IMR-90 (cell line): ENCODE measurements at regions not wholly inside any gene's neighbourhood (a gene's known extent, or its start where the extent isn't known, plus 50 kb on each side); places are given as distances from the start of the nearest gene placed in this dataset.

Experiments
- ATAC-seq: fragments of 200-7000 bp; cut with Tn5 transposase; 2 replicates; pipeline ENCODE4 v1.9.1; 2020; ENCODE audit warnings: low read depth, mild to moderate bottlenecking, moderate library complexity
- BruUV-seq: library from RNA; stranded (reverse); fragments of 400-500 nt; replicated peaks from 2 replicates; lab custom pipeline; 2021; lab: Mats Ljungman, UMichigan
- CTCF ChIA-PET: fragments of 300-600 bp; formaldehyde crosslinking; extraction: SDS; loops from one replicate; lab custom pipeline; 2021; ENCODE audit warnings: antibody characterized with exemption; lab: Yijun Ruan, JAX
- POLR2A ChIA-PET: fragments of 300-600 bp; sonication (Branson Sonifier 250); formaldehyde crosslinking; loops from one replicate; lab custom pipeline; 2022; ENCODE audit warnings: antibody characterized with exemption; ENCODE audit not compliant: unreplicated experiment; lab: Charles Lee
- DNase-seq: peaks from one replicate; pipeline ENCODE4 v3.0.0; 2013
- H2AFZ ChIP-seq: replicated peaks from 2 replicates; pipeline ENCODE3; 2013; ENCODE audit warnings: low read length, mild to moderate bottlenecking; ENCODE audit not compliant: poor library complexity
- H2AK5ac ChIP-seq: 2 replicates; pipeline ENCODE4 v1.6.1; 2013; ENCODE audit warnings: low read depth, low read length, inconsistent platforms
- H2AK9ac ChIP-seq: replicated peaks from 2 replicates; pipeline ENCODE3; 2013; ENCODE audit warnings: mild to moderate bottlenecking, low read depth, low read length, moderate library complexity; ENCODE audit not compliant: poor library complexity
- H2BK120ac ChIP-seq: 2 replicates; pipeline ENCODE4 v1.6.1; 2013; ENCODE audit warnings: low read depth, low read length, inconsistent platforms
- H2BK15ac ChIP-seq: 3 replicates; pipeline ENCODE4 v1.6.1; 2013; ENCODE audit warnings: low read depth, low read length, inconsistent platforms
- H2BK20ac ChIP-seq: 2 replicates; pipeline ENCODE4 v1.6.1; 2013; ENCODE audit warnings: low read depth, mild to moderate bottlenecking, inconsistent platforms, low read length, moderate library complexity
- H2BK5ac ChIP-seq: 2 replicates; pipeline ENCODE4 v1.6.1; 2013; ENCODE audit warnings: mild to moderate bottlenecking, low read depth, low read length, inconsistent platforms; ENCODE audit not compliant: poor library complexity, severe bottlenecking
- H3K14ac ChIP-seq: replicated peaks from 2 replicates; pipeline ENCODE4 v1.6.1; 2013; ENCODE audit warnings: low read depth, low read length, inconsistent platforms
- H3K18ac ChIP-seq: 2 replicates; pipeline ENCODE4 v1.6.1; 2013; ENCODE audit warnings: low read depth, low read length, control low read depth
- H3K23ac ChIP-seq: 2 replicates; pipeline ENCODE4 v1.6.1; 2013; ENCODE audit warnings: low read depth, low read length, inconsistent platforms
- H3K27ac ChIP-seq: 2 replicates; pipeline ENCODE4 v1.5.1; 2013; ENCODE audit warnings: mild to moderate bottlenecking, control low read depth, low read length; ENCODE audit not compliant: insufficient read depth
- H3K27me3 ChIP-seq: 2 replicates; pipeline ENCODE4 v1.6.1; 2013; ENCODE audit warnings: low read length; ENCODE audit not compliant: control insufficient read depth, insufficient read depth
- H3K36me3 ChIP-seq: 2 replicates; pipeline ENCODE4 v1.6.1; 2013; ENCODE audit warnings: low read length, mixed read lengths; ENCODE audit not compliant: control insufficient read depth, insufficient read depth
- H3K4ac ChIP-seq: 2 replicates; pipeline ENCODE4 v1.6.1; 2013; ENCODE audit warnings: low read depth, low read length, inconsistent platforms
- H3K4me1 ChIP-seq: 2 replicates; pipeline ENCODE4 v1.6.1; 2013; ENCODE audit warnings: low read length, mixed read lengths; ENCODE audit not compliant: control insufficient read depth, insufficient read depth
- H3K4me2 ChIP-seq: 2 replicates; pipeline ENCODE4 v1.6.1; 2013; ENCODE audit warnings: low read depth, mild to moderate bottlenecking, control low read depth, low read length, moderate library complexity
- H3K4me3 ChIP-seq: 2 replicates; pipeline ENCODE4 v1.5.1; 2013; ENCODE audit warnings: low read depth, mild to moderate bottlenecking, control low read depth, low read length, moderate library complexity; ENCODE audit not compliant: insufficient read depth
- H3K56ac ChIP-seq: 2 replicates; pipeline ENCODE4 v1.6.1; 2013; ENCODE audit warnings: low read length, inconsistent platforms; ENCODE audit not compliant: insufficient read depth; ENCODE audit errors: extremely low read depth
- H3K79me1 ChIP-seq, 2 experiments: 2 replicates each; pipeline ENCODE4 v1.6.1; 2013; ENCODE audit warnings: low read length in 2 of 2, inconsistent platforms in 1 of 2, low read depth in 1 of 2
- H3K9ac ChIP-seq: 2 replicates; pipeline ENCODE4 v1.6.1; 2013; ENCODE audit warnings: low read depth, low read length, control low read depth
- H3K9me1 ChIP-seq: 2 replicates; pipeline ENCODE4 v1.6.1; 2013; ENCODE audit warnings: low read length, inconsistent platforms; ENCODE audit not compliant: insufficient read depth
- H3K9me3 ChIP-seq: 2 replicates; pipeline ENCODE4 v1.6.1; 2013; ENCODE audit warnings: low read length; ENCODE audit not compliant: control insufficient read depth, insufficient read depth
- H4K20me1 ChIP-seq: 2 replicates; pipeline ENCODE4 v1.6.1; 2013; ENCODE audit warnings: low read length, inconsistent platforms; ENCODE audit not compliant: insufficient read depth
- H4K5ac ChIP-seq: 2 replicates; pipeline ENCODE4 v1.6.1; 2013; ENCODE audit warnings: mild to moderate bottlenecking, low read depth, low read length, control low read depth
- H4K8ac ChIP-seq, 2 experiments: 2 replicates each; pipeline ENCODE4 v1.6.1; 2013; ENCODE audit warnings: low read depth in 2 of 2, low read length in 2 of 2, control low read depth in 1 of 2, inconsistent platforms in 1 of 2
- H4K91ac ChIP-seq: 2 replicates; pipeline ENCODE4 v1.6.1; 2013; ENCODE audit warnings: low read depth, low read length, inconsistent platforms; ENCODE audit not compliant: insufficient read depth
- BHLHE40 ChIP-seq: fragments of 150-350 bp; IDR thresholded peaks from 2 replicates; pipeline ENCODE4 v1.6.1; 2016; ENCODE audit warnings: mild to moderate bottlenecking, low read depth, low read length
- CHD1 ChIP-seq: IDR thresholded peaks from 2 replicates; pipeline ENCODE4 v1.6.1; 2012; ENCODE audit warnings: low read depth, low read length, improper control_type of control experiment
- WGBS, 2 experiments: methylation state at CpG; one replicate each; pipeline versions ENCODE4 v1.1.5 to v1.1.7; 2013; ENCODE audit warnings: missing lambda C conversion rate in 2 of 2; ENCODE audit not compliant: insufficient read length in 1 of 2; ENCODE audit errors: extremely low coverage in 2 of 2; 5-methylcytosine and 5-hydroxymethylcytosine counted together
- dilution Hi-C: fragments of 300-500 bp; cut with HindIII; formaldehyde crosslinking; loops from one replicate; pipeline ENCODE4 v1.14.3; 2018; ENCODE audit warnings: low sequenced_read_pairs; ENCODE audit not compliant: unreplicated experiment
- in situ Hi-C: fragments of 300-500 bp; cut with MboI; formaldehyde crosslinking; loops from 3 replicates; pipeline ENCODE4 v1.14.3; 2019; ENCODE audit warnings: low sequenced_read_pairs, inconsistent platforms, mixed read lengths
- intact Hi-C: fragments of 100-400 bp; cut with micrococcal nuclease; formaldehyde crosslinking; loops from 2 replicates; pipeline ENCODE4 v1.10.0; 2022

DNA sequence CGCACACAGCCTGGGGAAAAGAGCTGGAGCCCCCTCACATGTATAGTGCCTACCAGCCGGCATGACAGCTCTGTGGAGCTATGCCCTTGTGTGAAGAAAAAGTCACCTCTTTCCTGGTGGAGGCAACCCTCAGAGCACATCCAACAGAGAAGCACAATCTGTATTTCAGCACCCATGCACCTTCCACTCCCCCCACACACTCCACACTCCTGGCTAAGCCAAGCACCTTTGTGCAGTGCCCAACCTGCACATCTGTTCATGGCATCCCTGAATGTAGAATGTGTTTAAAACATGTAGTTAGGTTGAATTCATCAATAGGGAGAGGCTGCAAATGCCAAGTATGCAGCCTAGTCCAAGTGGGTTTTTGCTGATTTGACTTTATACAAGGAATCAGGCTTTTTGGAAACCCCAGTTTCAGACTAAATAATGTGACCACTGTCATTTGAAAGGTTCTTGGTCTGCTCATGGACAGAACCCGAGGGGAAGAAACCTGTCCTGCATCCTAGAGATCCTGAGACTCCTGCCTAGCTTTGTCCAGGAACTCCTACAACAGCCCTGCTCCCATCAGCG lies 197.1 kb downstream of the TOMM20 start:
- no peak overlapping the region for H3K23ac ChIP-seq
- dilution Hi-C loops, result no loop called here
- H3K56ac ChIP-seq, result no peak overlapping the region
- H4K20me1 ChIP-seq, result no peaks in the 10 kb centered on the region
- no peak overlapping the region for H3K18ac ChIP-seq
- H2BK120ac ChIP-seq, result peak overlapping the region; percentile 1; the same call in 1 of the 2 replicates
- ChIA-PET POLR2A (no interaction called here), CTCF (no interaction called here)
- in situ Hi-C loops, result no loop called here
- ATAC-seq, result no peak
- H3K79me1 ChIP-seq, result no peaks in the 10 kb centered on the region; a peak in 1 of 4 replicates
- H3K36me3 ChIP-seq, result no peaks in the 10 kb centered on the region
- no peak overlapping the region for H2BK5ac ChIP-seq
- no peak overlapping the region for H2AFZ ChIP-seq
- H3K4me3 ChIP-seq, result no peak overlapping the region
- TF ChIP-seq BHLHE40, result no peak
- TF ChIP-seq CHD1, result no peak
- H3K27me3 ChIP-seq, result no peaks in the 10 kb centered on the region
- H3K27ac ChIP-seq, result no peak overlapping the region
- no TSS peak for BruUV-seq
- no peak for DNase-seq
- no peak overlapping the region; the same call in none of the 2 replicates for H4K91ac ChIP-seq
- H4K5ac ChIP-seq, result no peak overlapping the region
- H3K4me2 ChIP-seq, result no peak overlapping the region
- peak overlapping the region; percentile 27; the same call in 1 of the 3 replicates for H2BK15ac ChIP-seq
- peak overlapping the region; percentile 59; the same call in 1 of the 2 replicates for H2AK5ac ChIP-seq
- no peak overlapping the region; the same call in 1 of the 2 replicates for H2BK20ac ChIP-seq
- no peaks in the 10 kb centered on the region for H3K9me3 ChIP-seq
- no peak overlapping the region for H4K8ac ChIP-seq
- intact Hi-C loops, result no loop called here
- H2AK9ac ChIP-seq, result no peak overlapping the region
- no peak overlapping the region for H3K14ac ChIP-seq
- peaks cover 15% of the 10 kb centered on the region for H3K4me1 ChIP-seq
- H3K9me1 ChIP-seq, result peaks cover 20% of the 10 kb centered on the region
- H3K4ac ChIP-seq, result no peak overlapping the region; the same call in 1 of the 2 replicates
- no peak overlapping the region for H3K9ac ChIP-seq
- WGBS, 2 experiments, result 100% methylated on average over 2 of the region's 4 CpGs; no CpG with 5 or more reads in 1 of the 2 experiments
